Activated naive CD4-positive, alpha-beta T cell treated with Interleukin-2 at 50 U/mL for 16 hours (primary cell): ENCODE measurements at regions not wholly inside any gene's neighbourhood (a gene's known extent, or its start where the extent isn't known, plus 50 kb on each side); places are given as distances from the start of the nearest gene placed in this dataset.

ENCODE experiments used
- DNase-seq: peaks from one replicate; pipeline ENCODE4 v3.0.0-alpha.2; 2020

DNA sequence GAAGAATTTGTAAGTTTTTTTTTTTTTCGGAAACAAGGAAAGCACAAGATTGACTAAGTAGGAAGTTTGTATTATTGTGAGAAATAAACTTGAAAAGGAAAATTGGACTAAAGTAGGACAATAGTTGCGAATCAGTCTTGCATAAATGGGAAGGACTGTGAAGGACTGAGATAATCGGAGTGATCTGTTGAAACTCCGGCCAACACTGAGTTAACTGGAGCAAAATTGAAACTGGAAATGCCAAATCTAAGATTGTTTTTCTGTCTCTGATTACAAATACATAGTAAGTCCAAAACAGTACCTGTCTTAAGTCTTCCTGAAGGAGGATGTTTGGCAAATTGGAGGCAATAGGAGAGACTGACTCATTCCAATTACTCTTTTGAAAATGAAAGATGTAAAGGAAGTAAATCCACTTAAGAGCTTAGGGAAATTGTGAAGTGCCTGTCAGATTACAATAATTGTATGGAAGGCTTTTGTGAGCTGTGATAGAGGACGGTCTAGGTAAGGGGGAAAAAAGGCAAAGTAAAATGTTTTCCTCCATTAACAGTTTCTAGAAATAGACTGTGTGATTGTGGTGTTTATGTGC, 204.9 kb upstream of the CYRIA start:
- no peak for DNase-seq

DNA sequence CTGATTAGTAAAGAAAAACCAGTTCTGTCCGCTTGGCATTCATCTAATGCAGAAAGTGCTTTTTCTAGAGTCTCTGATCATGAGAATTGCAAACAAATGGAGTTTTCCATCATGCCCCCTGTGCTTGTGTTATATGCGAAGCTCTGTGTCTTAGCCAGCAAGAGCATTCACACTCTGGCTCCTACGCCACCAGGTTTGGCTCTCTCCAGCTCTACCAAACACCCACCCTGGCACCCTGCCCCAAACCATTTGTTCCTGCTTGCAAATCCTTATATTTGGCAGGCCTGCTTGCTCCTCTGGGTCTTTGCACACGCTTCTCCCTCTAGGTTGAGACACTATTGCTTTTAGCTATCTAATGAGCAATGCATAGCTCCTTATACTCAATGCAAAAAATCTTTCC, 204.1 kb upstream of the CYRIA start:
- no peak for DNase-seq

DNA sequence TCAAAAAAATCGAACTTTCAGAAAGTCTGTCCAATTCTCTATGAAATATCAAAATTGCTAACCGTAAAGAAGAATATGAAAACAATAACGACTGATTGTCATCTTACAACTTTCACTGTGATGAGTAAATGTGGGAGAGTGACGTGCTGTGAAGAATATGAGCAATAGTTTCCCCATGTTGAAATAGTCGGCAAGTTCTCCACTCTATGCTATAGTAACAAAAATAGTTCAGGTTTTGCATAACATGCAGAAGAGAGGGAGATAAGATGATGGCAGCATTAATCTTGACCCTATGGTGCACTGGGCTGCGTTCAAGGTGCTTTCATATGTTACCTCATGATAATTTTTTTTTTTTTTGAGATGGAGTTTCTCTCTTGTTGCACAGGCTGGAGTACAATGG, 196.8 kb upstream of the CYRIA start:
- no peak for DNase-seq

DNA sequence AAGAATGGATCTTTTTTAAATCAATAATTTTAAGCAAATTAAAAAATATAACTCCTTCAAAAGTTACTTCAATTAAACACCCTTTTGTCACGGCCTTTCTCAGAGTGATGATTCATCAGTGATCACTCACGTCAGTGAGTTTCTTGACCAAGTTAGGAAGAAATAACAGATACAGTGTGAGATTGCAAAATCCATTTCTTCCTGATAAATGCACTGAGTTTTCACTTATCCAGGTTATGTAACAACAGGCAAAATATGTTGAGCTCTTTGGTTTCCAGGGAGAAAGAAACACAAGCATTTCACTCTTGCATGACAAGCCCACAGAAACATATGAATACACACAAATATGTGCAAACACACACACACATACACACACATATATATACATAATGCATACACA, 195.9 kb upstream of the CYRIA start:
- no peak for DNase-seq

DNA sequence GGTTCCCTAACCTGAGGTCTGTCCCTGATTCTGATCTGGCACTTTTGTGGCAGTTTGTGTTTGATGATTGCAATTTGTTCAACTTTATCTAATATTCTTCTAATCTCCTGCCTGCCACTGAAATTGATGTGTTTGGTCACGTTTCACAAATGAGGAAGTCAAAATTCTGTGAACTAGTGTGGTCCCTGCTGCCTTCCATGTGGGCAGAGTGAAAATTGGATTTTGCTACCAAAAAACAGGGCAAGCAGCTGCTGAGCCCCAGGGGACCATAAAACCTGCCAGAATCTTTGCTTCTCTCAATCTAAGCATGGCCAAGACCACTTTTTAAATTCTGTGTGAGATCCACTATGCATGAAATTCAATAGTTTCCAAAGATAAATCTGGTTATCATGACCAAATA, 195.5 kb upstream of the CYRIA start:
- no peak for DNase-seq

DNA sequence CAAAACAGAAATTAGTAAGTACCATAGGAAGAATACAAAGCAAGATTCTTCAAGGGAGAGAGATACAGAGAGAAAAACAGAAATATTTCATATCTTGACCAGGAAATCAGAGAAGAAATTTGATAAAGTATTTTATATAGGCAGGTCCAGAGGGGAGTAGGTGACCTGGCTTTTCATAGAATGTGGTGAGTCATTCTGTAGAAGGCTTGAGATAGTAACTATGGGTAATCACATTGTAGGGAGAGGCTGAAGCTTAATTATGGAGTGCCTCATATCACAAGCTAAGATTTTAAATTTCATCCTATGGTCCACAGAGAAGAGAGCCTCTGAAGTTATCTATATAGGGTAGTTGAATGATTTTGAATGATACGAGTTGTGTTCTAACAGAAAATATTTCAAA, 195.0 kb upstream of the CYRIA start:
- no peak for DNase-seq

DNA sequence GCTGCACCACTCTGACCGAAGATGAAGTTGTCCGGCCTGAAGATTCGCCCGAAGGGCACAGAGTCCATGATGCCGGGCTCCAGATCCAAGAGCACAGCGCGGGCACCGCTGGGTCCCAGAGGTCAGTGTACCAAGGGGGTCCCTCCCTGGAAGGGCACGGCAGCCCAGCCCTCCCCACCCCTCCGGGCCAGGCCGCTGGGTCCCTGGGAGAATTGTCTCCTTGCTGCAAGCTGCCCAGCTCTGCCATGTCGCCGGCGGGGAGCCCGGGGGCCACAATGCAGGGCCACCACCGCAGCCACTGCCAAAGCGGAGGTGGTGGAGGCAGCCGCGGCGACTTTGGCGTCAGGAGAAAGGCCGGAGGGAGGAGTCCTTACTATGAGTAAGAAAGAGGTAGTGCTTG, 189.5 kb upstream of the CYRIA start:
- no peak for DNase-seq

DNA sequence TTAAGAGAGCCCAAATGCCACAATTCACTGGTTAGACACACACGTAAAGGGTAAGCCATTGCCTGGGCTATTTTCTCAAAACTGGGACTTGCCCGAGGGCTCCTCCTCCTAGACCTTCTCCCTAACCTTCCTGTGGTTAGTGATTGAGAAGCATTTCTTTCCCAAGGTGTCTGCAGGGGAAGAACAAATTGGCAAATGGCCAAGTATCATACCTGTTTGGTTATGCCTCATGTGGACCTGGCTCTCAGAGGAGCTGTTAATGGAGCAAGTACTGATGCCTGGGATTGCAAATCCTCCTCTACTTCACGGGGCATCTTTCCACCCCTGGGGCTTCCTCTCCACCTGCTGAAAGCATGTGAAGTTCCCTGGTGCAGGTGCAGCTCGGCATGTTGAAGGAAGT, 187.5 kb upstream of the CYRIA start:
- DNase-seq, result no peak

DNA sequence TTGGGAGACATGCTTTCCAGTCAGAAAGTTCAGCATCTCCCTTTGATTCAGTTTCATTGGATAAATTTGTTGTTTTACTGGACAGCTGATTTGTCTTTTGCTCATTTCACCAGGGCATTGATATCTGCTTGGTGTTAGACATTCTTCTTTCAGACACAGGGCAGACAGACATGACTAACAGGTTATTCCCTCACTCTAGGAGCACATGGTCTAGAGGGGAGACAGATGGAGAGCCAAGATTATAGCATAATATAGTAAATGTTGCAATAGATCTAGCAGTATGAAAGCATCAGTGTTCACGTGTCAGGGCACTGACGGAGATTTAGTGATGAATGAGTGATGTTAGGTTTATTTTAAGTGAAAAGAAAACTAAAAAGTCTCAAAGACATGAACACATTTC, 187.0 kb upstream of the CYRIA start:
- DNase-seq, result no peak

DNA sequence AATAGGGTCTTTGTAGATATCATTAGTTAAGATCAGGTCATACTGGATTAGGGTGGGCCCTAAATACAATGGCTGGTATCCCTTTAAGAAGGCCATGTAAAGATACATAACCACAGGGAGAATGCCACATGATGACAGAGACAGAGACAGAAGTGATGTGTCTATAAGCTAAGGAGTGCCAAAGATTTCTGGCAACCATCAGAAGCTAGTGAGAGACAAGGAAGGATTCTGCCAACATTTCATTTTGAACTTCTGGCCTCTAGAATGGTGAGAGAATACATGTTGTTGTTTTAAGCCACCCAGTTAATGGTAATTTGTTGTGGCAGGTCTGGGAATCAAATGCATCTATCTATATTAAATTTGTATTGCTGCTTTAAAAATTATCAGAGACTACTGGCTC, 185.5 kb upstream of the CYRIA start:
- no peak for DNase-seq

DNA sequence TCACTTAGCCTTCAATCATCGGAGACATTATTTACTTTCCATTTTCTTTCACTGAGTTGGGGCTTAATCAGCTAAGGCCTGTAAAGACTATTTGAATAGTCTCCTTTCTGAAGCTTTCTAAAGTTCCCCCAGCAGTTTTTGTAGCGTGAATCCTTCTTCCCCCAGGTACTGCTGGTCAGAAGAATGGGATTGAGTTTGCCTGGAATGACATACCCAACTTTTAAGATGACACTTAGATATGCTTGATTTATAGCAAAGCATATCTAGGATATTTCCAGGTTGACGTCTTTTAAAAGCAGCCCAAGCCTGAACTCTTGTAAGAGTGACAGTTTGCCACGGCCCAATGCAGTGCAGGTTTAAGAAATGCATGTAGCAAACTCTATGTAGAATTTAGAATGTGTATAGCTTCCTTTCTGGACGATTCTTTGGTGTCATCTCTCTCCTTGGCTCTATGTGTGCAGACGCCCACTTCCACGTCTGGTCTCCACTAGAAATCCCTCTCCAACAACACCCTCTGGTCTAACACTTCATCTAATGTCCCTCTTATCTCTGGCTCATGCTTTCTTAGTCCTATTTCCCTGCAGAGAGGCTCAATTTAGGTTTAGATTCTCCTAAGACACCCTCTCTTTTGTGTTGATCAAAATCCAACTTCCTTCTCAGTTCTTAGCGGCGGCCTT, 175.0 kb upstream of the CYRIA start:
- no peak for DNase-seq

DNA sequence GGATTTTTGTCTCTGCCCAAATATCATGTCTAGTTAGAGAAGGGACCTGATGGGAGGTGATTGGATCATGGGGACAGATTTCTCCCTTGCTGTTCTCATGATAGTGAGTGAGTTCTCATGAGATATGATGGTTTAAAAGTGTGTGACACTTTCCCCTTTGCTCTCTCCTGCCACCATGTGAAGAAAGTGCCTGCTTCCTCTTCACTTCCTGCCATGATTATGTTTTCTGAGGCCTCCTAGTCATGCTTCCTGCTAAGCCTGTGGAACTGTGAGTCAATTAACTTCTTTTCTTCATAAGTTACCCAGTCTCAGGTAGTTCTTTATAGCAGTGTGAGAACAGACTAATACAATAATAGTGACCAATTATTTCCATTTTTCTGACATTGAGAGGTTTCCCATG, 167.3 kb upstream of the CYRIA start:
- no peak for DNase-seq

DNA sequence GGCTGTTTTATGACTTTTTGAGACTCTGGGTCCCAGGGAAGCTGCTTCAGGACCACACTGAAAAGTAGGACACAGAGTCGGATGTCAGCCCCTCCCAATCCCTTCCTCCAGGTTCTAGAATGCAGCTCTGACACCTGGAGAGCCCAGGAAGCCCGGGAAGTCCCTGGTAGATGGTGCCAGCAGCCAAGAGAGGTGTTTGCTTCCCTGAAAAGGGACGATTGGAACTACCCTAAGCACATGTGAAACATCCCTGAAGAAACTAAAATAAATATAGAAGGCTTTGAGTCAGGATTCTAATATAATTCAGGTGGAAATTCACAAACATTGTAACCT, 163.2 kb upstream of the CYRIA start:
- no peak for DNase-seq

DNA sequence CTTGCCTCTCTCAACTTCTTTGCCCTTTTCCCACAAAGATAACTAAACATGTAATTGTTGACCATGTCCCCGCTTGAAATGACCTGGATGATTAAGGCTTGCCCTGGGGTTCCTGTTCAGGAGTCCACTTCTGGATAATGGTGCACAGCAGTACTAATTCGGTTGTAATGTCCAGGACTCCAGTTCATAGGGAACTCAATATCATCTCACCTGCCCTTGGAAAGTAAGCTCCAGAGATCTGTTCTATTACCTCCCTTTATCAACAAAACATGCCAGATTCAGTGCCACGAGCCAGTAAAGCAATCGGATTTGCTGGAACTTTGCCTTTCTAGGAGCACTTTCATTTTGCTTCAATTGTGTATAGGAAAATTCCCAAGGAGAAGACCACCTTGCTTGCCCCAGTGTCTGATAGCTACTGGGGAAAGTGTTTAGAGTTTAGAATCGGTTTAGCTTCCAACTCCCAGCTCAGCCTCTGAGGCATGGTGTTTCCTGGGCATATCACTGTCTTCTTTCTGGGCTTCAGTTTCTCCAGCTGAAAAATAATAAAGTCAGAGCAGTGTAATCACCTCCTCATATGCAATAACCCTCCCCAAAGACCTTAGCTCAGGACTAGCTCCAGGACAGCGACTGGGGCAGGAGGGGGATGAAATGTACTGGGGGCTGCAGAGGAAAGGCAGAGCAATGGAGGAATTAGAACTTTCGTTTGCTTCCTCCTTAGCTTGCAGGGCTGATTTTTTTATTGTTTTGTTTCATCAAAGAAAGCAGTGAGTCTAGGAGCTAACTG, 162.6 kb upstream of the CYRIA start:
- no peak for DNase-seq

DNA sequence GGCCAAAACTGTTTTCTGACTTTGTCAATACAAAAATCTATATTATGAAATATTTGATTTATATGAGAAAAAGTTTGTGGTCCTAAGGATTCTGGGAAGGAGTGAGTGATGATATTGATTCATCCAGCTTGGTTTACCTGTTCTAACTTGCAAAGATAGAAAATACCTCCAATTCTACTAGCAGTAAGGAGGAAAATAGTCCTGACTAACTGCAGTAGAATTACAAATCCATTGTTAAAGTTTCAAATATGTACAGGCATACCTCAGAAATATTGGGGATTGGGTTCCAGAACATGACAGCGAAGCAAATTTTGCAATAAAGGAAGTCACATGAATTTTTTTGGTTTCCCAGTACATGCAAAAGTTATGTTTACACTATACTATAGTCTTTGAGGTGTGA, 158.8 kb upstream of the CYRIA start:
- DNase-seq, result no peak

DNA sequence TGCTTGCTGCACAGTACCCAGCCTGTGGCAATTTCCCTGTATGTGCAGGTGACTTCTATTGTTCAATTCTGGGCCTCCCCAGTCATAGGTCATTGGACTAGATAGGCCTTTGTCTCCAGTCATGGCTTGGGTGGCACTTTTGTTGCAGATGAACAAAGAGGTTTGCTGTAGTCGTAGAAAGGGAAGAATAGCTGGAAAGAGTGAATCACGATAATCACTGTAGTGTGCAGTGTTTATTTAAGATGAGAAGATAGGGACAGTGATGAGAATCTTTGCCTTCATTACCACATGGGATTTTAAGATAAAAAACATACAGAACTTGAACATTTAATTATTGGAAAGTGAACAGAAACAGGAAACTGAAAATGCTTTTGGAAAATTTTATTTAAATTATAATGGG, 156.1 kb upstream of the CYRIA start:
- no peak for DNase-seq

DNA sequence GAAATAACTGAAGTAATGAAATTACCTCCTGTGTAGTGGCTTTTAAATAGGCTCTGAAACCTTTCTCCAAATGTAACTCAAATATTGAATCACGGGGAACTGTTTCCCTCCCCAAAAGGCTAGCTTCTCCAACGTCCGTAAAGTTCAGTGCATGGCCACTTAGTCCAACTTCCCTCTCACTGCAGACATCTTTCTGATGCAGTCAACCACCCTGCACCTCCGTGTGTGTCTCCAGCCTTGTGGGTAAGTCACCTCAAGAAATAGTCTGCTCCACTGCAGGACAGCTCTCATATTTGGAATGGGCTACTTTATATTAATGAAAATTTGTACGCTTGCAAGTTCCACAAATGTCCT, 152.5 kb upstream of the CYRIA start:
- no peak for DNase-seq

DNA sequence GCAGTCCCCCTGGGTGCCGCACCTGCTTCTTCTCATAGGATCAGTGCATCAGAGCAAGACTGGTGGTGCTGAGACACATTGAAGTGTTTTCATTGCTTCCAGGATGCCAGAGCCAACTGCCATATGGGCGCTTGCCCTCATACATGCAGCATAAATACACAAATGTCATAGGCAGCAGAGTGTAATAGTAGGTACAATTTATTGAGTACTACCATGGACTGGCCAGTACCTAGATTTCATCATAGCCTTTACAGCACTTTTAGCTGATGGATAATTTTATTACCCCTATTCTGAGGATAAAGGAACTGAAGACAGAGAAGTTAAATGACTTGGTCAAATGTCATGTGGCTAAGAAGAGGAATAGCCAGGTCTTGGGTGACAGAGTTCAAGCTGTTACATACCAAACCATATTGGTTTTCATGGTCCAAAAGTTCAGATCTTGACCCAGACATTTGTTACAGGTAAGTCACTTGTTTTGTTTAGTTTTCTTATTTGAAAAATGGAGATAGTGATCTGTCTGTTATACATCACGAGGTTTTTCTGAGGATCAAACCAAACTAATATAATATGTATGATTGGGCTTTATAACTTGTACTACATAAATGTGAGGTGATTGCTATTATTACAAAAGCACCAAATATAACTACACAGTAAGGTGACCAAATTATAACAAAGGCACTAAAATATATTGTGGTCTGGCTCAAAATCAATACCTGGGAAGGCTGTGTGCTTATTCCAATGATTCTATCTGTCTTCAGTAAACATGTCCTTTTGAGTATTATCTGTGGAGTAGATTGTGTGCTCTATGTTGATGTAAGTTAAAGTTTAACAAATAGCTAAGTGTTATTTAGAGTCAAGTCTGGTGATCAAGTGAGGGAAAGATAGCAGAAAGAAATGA, 151.9 kb upstream of the CYRIA start:
- no peak for DNase-seq

DNA sequence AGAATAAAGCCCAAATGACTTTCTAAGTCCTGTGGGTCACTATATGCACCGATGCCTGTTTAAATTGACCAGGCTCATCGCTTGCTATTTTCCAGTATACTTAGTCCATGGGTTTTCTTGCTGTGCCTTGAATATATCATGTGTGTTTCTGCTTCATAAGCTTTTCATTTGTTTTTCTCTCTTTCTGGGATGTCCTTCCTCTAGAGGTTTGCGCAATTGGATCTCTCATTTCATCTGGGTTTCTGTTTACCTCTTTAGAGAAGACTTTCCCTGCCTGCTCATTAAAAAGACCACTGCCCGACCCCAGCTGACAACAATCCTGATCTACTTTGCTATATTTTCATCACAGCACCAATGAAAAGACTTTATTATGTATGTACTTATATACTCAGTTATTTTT, 150.9 kb upstream of the CYRIA start:
- no peak for DNase-seq

DNA sequence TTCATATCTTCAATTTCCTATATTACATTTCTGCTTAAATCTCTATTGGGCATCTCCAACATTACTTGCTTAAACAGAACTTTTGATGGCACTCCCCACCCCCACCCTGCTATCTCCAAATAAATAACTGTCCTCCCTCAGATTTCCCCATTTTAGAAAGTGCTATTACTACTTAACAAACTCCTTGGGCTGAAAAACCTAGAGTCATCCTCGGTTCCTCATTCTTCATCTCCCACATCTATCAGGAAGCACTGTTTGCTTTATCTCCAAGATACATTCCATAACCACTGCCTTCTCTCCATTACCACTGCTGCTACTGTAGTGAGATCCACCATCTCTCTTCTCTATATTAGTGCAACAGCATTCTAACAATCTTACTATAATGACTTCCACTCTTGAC, 150.4 kb upstream of the CYRIA start:
- DNase-seq, result no peak

DNA sequence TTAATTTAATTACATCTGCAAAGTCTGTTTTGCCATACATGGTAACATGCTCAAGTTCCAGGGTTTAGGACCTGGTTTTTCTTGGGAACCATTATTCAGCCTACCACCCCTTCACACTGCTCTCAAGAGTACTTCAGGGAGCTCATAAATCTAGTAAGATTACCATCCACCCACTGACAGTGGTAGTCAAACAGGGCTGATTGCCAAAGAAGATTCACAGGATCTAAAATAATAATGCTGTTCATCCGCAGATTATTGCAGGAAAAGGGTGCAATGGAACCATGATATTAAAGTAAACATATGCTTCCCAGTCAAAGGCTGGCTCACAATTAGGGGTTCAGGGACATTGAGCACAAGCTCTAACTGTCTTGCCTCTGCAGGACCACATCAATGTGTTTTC, 148.0 kb upstream of the CYRIA start:
- DNase-seq, result no peak

DNA sequence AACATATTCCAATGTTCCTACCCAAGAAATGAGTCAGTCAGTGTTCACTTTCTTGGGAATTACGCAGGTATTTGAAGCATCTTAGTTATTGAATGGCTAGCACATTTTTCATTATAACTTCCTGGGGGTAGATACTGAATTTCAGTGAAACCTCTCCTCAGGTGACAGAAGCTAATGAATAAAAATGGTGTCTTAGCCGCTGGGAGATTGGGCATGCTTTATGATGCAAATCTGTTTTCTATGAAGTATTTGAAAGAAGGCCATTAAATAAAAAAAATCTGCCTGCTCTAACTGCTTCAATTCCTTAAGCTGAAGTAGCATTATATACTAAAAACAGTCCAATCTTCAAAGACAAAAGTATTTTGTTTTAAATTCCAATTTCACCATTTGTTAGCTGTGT, 132.8 kb upstream of the CYRIA start:
- DNase-seq, result no peak

DNA sequence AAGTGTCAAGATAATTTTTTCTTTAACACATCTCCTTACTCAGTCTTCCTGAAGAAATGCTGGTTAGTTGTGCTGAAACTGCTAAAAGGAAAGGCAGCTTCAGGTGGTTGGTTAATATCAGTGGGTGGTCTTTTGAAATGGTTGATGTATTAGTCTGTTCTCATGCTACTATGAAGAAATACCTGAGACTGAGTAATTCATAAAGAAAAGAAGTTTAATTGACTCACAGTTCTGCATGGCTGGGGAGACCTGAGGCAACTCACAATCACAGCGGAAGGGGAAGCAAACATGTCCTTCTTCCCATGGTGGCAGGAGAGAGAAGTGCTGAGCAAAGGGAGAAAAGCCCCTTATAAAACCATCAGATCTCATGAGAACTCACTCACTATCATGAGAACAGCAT, 125.9 kb upstream of the CYRIA start:
- no peak for DNase-seq

DNA sequence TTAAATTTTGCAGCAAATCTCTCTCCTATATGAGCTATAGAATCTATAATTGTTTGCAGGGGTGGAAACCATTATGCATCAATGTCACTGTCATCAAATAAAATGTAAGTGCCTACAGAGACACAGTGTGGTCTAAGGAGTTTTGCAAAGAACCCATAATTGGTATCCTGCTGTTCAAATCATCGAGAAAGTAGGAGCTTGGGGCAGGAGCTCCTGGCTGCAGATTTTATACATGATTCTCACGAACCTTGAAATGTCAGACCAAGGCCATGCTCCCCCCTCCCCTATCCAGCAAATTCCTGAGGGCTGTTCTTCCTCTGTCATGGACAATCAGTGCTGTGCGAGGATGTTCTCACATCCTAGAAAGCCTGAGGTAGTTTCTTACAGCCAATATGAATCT, 119.5 kb upstream of the CYRIA start:
- no peak for DNase-seq
